Endothelial cell of umbilical vein (primary cell): ENCODE measurements at regions not wholly inside any gene's neighbourhood (a gene's known extent, or its start where the extent isn't known, plus 50 kb on each side); places are given as distances from the start of the nearest gene placed in this dataset.

Source experiments
- BruUV-seq: library from RNA; stranded (reverse); fragments of 400-500 nt; replicated peaks from 2 replicates; lab custom pipeline; 2021; lab: Mats Ljungman, UMichigan
- CTCF ChIA-PET: fragments of 300-600, 350-600 bp; sonication (Branson Sonifier 250); formaldehyde crosslinking; loops from one replicate; lab custom pipeline; 2021; ENCODE audit warnings: antibody characterized with exemption, inconsistent platforms; lab: Charles Lee
- POLR2A ChIA-PET: fragments of 300-600, 350-600 bp; sonication (Branson Sonifier 250); formaldehyde crosslinking; loops from one replicate; lab custom pipeline; 2021; ENCODE audit warnings: antibody characterized with exemption, inconsistent platforms; lab: Charles Lee
- DNase-seq: peaks from one replicate; pipeline ENCODE4 v3.0.0-alpha.2; 2011; ENCODE audit warnings: low read depth, low spot score
- FAIRE-seq: peaks from 2 replicates; lab custom pipeline; 2011; peaks lifted over from hg19 to GRCh38; lab: Jason Lieb, UNC
- H2AFZ ChIP-seq: 2 replicates; pipeline ENCODE4 v1.6.0; 2012; ENCODE audit warnings: low read depth, low read length, control low read depth, inconsistent platforms
- H3K27ac ChIP-seq: 2 replicates; pipeline ENCODE4 v1.5.1; 2011; ENCODE audit warnings: low read depth, mild to moderate bottlenecking, control low read depth, low read length, moderate library complexity; ENCODE audit not compliant: insufficient read depth
- H3K27me3 ChIP-seq, 2 experiments: 2 replicates each; pipeline versions ENCODE4 v1.6.0 to v1.6.1; 2011; ENCODE audit warnings: low read length in 2 of 2, mixed read lengths in 1 of 2; ENCODE audit not compliant: control insufficient read depth in 2 of 2, insufficient read depth in 2 of 2
- H3K36me3 ChIP-seq, 2 experiments: 2 replicates in 1 of 2; 3 replicates in 1 of 2; pipeline ENCODE4 v1.5.1; 2011; ENCODE audit warnings: low read length in 2 of 2, mild to moderate bottlenecking in 1 of 2, moderate library complexity in 1 of 2; ENCODE audit not compliant: control insufficient read depth in 2 of 2, insufficient read depth in 2 of 2; ENCODE audit errors: extremely low read depth in 1 of 2
- H3K4me1 ChIP-seq: 3 replicates; pipeline ENCODE4 v1.5.1; 2011; ENCODE audit warnings: mild to moderate bottlenecking, low read length; ENCODE audit not compliant: control insufficient read depth, insufficient read depth; ENCODE audit errors: extremely low read depth
- H3K4me2 ChIP-seq: 2 replicates; pipeline ENCODE4 v1.6.1; 2011; ENCODE audit warnings: low read length, control low read depth, mixed read lengths; ENCODE audit not compliant: insufficient read depth
- H3K4me3 ChIP-seq, 3 experiments: fragments of 200-600 bp in 1 of 3; sonication (generic), shearing (Covaris generic) in 1 of 3; replicated peaks in 1 of 3; 2 replicates each; pipeline ENCODE4 v1.5.1; 2011 to 2016; ENCODE audit warnings: control low read depth in 3 of 3, low read length in 3 of 3, mild to moderate bottlenecking in 2 of 3, inconsistent platforms in 1 of 3, low read depth in 1 of 3, moderate library complexity in 1 of 3; ENCODE audit not compliant: insufficient read depth in 1 of 3
- H3K79me2 ChIP-seq: 2 replicates; pipeline ENCODE4 v1.6.0; 2012; ENCODE audit warnings: low read length, inconsistent platforms; ENCODE audit not compliant: control insufficient read depth, insufficient read depth
- H3K9ac ChIP-seq: replicated peaks from 2 replicates; pipeline ENCODE3; 2011; ENCODE audit warnings: low read length, control low read depth; ENCODE audit not compliant: insufficient read depth; ENCODE audit errors: extremely low read depth
- H3K9me1 ChIP-seq: replicated peaks from 3 replicates; pipeline ENCODE4 v1.6.0; 2011; ENCODE audit warnings: mild to moderate bottlenecking, low read length; ENCODE audit not compliant: control insufficient read depth, insufficient read depth; ENCODE audit errors: extremely low read depth
- H3K9me3 ChIP-seq: replicated peaks from 2 replicates; pipeline ENCODE4 v1.5.1; 2012; ENCODE audit warnings: low read length, inconsistent platforms; ENCODE audit not compliant: control insufficient read depth, insufficient read depth
- H4K20me1 ChIP-seq: replicated peaks from 2 replicates; pipeline ENCODE3; 2011; ENCODE audit warnings: mild to moderate bottlenecking, low read length; ENCODE audit not compliant: control insufficient read depth, insufficient read depth; ENCODE audit errors: extremely low read depth
- EZH2 ChIP-seq: IDR thresholded peaks from 2 replicates; pipeline ENCODE4 v1.6.1; 2012; ENCODE audit warnings: borderline replicate concordance, low read depth, mild to moderate bottlenecking, moderate library complexity, low read length, inconsistent platforms; ENCODE audit not compliant: severe bottlenecking
- FOS ChIP-seq: IDR thresholded peaks from 2 replicates; pipeline ENCODE4 v1.6.1; 2011; ENCODE audit warnings: mild to moderate bottlenecking, low read length, moderate library complexity, borderline replicate concordance; ENCODE audit not compliant: insufficient read depth
- GATA2 ChIP-seq: IDR thresholded peaks from 2 replicates; pipeline ENCODE4 v1.7.0; 2011; ENCODE audit warnings: low read depth, mild to moderate bottlenecking, moderate library complexity, mixed read lengths, low read length; ENCODE audit not compliant: insufficient read length, insufficient read depth
- JUN ChIP-seq: IDR thresholded peaks from 2 replicates; pipeline ENCODE4 v1.6.1; 2011; ENCODE audit warnings: borderline replicate concordance, low read depth; ENCODE audit not compliant: insufficient read length, insufficient read depth
- MYC ChIP-seq: IDR thresholded peaks from one replicate; pipeline ENCODE4 v1.6.1; 2011; ENCODE audit warnings: mild to moderate bottlenecking, low read depth, low read length
- POLR2A ChIP-seq: IDR thresholded peaks from 2 replicates; pipeline ENCODE4 v1.6.1; 2012; ENCODE audit warnings: low read depth, mild to moderate bottlenecking, control low read depth, low read length
- POLR2AphosphoS5 ChIP-seq: IDR thresholded peaks from 2 replicates; pipeline ENCODE4 v1.6.1; 2012; ENCODE audit warnings: low read depth, mild to moderate bottlenecking, control low read depth, low read length, moderate library complexity; ENCODE audit not compliant: insufficient read depth
- dilution Hi-C: fragments of 300-500 bp; cut with MboI; formaldehyde crosslinking; loops from one replicate; pipeline ENCODE4 v1.15.0; 2019; ENCODE audit warnings: low sequenced_read_pairs; ENCODE audit not compliant: extremely low pct_ligation_motif_present
- intact Hi-C: fragments of 100-400 bp; cut with micrococcal nuclease; formaldehyde crosslinking; loops from one replicate; pipeline ENCODE4 v1.10.0; 2022
- TF ChIP-seq, protein P1 (sequence below): IDR thresholded peaks from 2 replicates; pipeline ENCODE4 v1.6.1; 2011; ENCODE audit not compliant: insufficient read depth, insufficient read length
- TF ChIP-seq, protein P2 (sequence below), 2 donors: IDR thresholded peaks; 1 replicate in 1 of 2; 2 replicates in 1 of 2; pipeline ENCODE4 v1.5.1; 2011; ENCODE audit warnings: low read length in 2 of 2, mild to moderate bottlenecking in 2 of 2, moderate library complexity in 2 of 2, control low read depth in 1 of 2, inconsistent platforms in 1 of 2, low read depth in 1 of 2; ENCODE audit not compliant: insufficient read depth in 1 of 2; ENCODE audit errors: extremely low read depth in 1 of 2

DNA sequence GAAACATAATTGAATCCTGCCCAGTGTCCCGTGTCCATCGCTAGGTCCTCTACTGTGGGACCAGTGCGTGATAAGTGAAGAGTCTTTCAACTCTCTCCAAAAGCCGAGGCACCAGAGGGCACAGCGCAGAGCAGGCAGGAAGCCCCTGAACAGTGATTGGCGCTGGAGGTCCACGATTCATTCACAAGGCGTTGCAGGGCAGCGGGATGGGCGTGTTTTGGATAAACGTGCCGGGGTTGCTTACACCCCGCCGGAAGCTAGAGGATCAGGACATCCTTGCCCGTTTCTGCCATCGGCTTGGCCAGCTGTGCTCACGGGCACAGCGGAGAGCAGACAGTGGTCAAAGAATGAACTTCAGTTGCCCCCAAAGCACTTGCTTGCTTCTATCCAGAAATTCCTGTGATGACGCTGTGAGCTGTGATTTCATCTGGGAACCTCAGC, 86.0 kb upstream of the PFKP start:
- H4K20me1 ChIP-seq: no peaks in the 10 kb centered on the region
- FAIRE-seq (no peak), DNase-seq (no peak)
- peaks cover 10% of the 10 kb centered on the region for H3K4me1 ChIP-seq
- no TSS peak for BruUV-seq
- H3K27ac ChIP-seq: no peak overlapping the region
- H3K4me2 ChIP-seq: no peak overlapping the region
- no peak for TF ChIP-seq GATA2
- no peak for TF ChIP-seq POLR2AphosphoS5
- TF ChIP-seq FOS: no peak
- no peak for TF ChIP-seq MYC
- TF ChIP-seq, protein P1, sequence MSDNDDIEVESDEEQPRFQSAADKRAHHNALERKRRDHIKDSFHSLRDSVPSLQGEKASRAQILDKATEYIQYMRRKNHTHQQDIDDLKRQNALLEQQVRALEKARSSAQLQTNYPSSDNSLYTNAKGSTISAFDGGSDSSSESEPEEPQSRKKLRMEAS: no peak
- TF ChIP-seq EZH2: no peak
- TF ChIP-seq JUN: no peak
- TF ChIP-seq POLR2A: no peak
- TF ChIP-seq, protein P2, sequence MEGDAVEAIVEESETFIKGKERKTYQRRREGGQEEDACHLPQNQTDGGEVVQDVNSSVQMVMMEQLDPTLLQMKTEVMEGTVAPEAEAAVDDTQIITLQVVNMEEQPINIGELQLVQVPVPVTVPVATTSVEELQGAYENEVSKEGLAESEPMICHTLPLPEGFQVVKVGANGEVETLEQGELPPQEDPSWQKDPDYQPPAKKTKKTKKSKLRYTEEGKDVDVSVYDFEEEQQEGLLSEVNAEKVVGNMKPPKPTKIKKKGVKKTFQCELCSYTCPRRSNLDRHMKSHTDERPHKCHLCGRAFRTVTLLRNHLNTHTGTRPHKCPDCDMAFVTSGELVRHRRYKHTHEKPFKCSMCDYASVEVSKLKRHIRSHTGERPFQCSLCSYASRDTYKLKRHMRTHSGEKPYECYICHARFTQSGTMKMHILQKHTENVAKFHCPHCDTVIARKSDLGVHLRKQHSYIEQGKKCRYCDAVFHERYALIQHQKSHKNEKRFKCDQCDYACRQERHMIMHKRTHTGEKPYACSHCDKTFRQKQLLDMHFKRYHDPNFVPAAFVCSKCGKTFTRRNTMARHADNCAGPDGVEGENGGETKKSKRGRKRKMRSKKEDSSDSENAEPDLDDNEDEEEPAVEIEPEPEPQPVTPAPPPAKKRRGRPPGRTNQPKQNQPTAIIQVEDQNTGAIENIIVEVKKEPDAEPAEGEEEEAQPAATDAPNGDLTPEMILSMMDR (IDR thresholded peaks at IDR 0.05; ENCODE audit: extremely low read depth in 1 of 2, insufficient read depth in 1 of 2, low read depth in 1 of 2, low read length in 2 of 2): no peak
- intact Hi-C loops (no loop called here), dilution Hi-C loops (no loop called here)
- H2AFZ ChIP-seq: no peak overlapping the region
- CTCF ChIA-PET: interaction anchor here (0.6 to 1.5 kb wide), 4 partner anchors 52 to 502 kb away, joined by 3 to 4 read pairs (median 4); no protein-coding TSS in a partner anchor
- H3K36me3 ChIP-seq: no peaks in the 10 kb centered on the region
- H3K9ac ChIP-seq: no peak overlapping the region
- H3K79me2 ChIP-seq: no peaks in the 10 kb centered on the region
- no peaks in the 10 kb centered on the region for H3K27me3 ChIP-seq
- POLR2A ChIA-PET: no interaction called here
- H3K9me3 ChIP-seq: no peaks in the 10 kb centered on the region
- H3K4me3 ChIP-seq: no peak overlapping the region
- no peaks in the 10 kb centered on the region for H3K9me1 ChIP-seq
